Hepatocyte (in vitro differentiated cells): ENCODE measurements at regions not wholly inside any gene's neighbourhood (a gene's known extent, or its start where the extent isn't known, plus 50 kb on each side); places are given as distances from the start of the nearest gene placed in this dataset.
"Not testable (repeated sequence)": the region's sequence is repeated elsewhere in the genome, so short reads cannot be mapped to it uniquely, and the experiment has no call there.

Source experiments
- DNase-seq: peaks from one replicate; pipeline ENCODE4 v3.0.0-alpha.2; 2016; ENCODE audit warnings: low spot score
- H2AFZ ChIP-seq: fragments of 200-600 bp; sonication (generic); 2 replicates; pipeline ENCODE4 v1.6.0; 2016; ENCODE audit warnings: antibody characterized with exemption, mild to moderate bottlenecking
- H3K27ac ChIP-seq: fragments of 200-600 bp; sonication (generic); 2 replicates; pipeline ENCODE4 v1.5.1; 2016; ENCODE audit warnings: mild to moderate bottlenecking
- H3K27me3 ChIP-seq: fragments of 200-600 bp; sonication (generic); 2 replicates; pipeline ENCODE4 v1.6.1; 2016
- H3K36me3 ChIP-seq: fragments of 200-600 bp; sonication (generic); replicated peaks from 2 replicates; pipeline ENCODE4 v1.5.1; 2016; ENCODE audit warnings: low read depth; ENCODE audit not compliant: insufficient read depth
- H3K4me1 ChIP-seq: fragments of 200-600 bp; sonication (generic); 2 replicates; pipeline ENCODE4 v1.5.1; 2016; ENCODE audit warnings: mild to moderate bottlenecking, moderate library complexity; ENCODE audit not compliant: insufficient read depth
- H3K4me2 ChIP-seq: fragments of 200-600 bp; sonication (generic); 2 replicates; pipeline ENCODE4 v1.6.0; 2016
- H3K4me3 ChIP-seq: fragments of 200-600 bp; sonication (generic); 2 replicates; pipeline ENCODE4 v1.5.1; 2016; ENCODE audit warnings: mild to moderate bottlenecking
- H3K79me2 ChIP-seq: fragments of 200-600 bp; sonication (generic); 2 replicates; pipeline ENCODE4 v1.6.0; 2017; ENCODE audit warnings: mild to moderate bottlenecking
- H3K9me2 ChIP-seq: fragments of 200-600 bp; sonication (generic); replicated peaks from 2 replicates; pipeline ENCODE4 v1.6.0; 2017; ENCODE audit warnings: mild to moderate bottlenecking; ENCODE audit not compliant: insufficient read depth
- H3K9me3 ChIP-seq: fragments of 200-600 bp; sonication (generic); 2 replicates; pipeline ENCODE4 v1.5.1; 2016; ENCODE audit warnings: low read depth, mild to moderate bottlenecking
- H4K20me1 ChIP-seq: fragments of 200-600 bp; sonication (generic); 2 replicates; pipeline ENCODE4 v1.6.0; 2016; ENCODE audit warnings: mild to moderate bottlenecking; ENCODE audit not compliant: insufficient read depth, poor library complexity, severe bottlenecking
- CTCF ChIP-seq: fragments of 200-600 bp; sonication (generic); IDR thresholded peaks from 2 replicates; pipeline ENCODE4 v1.5.1; 2016; ENCODE audit warnings: antibody characterized with exemption, mild to moderate bottlenecking; ENCODE audit not compliant: poor library complexity
- EZH2 ChIP-seq: fragments of 200-600 bp; sonication (generic); IDR thresholded peaks from 2 replicates; pipeline ENCODE4 v1.6.1; 2016; ENCODE audit warnings: antibody characterized with exemption, mild to moderate bottlenecking, borderline replicate concordance
- EZH2phosphoT487 ChIP-seq: fragments of 200-600 bp; sonication (generic); IDR thresholded peaks from one replicate; pipeline ENCODE4 v1.6.1; 2018; ENCODE audit warnings: antibody characterized with exemption, mild to moderate bottlenecking, low read depth, moderate library complexity; ENCODE audit not compliant: unreplicated experiment, severe bottlenecking
- WGBS: methylation state at CpG from one replicate; pipeline ENCODE4 v1.1.6; 2016; ENCODE audit warnings: low lambda C conversion rate; ENCODE audit errors: missing lambda C conversion rate; 5-methylcytosine and 5-hydroxymethylcytosine counted together

- no peak overlapping the region for H3K4me2 ChIP-seq
- H3K4me3 ChIP-seq: no peak overlapping the region
- H3K79me2 ChIP-seq: no peaks in the 10 kb centered on the region
- no peaks in the 10 kb centered on the region for H3K9me3 ChIP-seq
- H2AFZ ChIP-seq: no peak overlapping the region
- WGBS: 68% methylated on average over 1 of the region's 1 CpG
- no peaks in the 10 kb centered on the region for H3K36me3 ChIP-seq
- TF ChIP-seq CTCF (no peak), EZH2phosphoT487 (no peak), EZH2 (no peak)
- DNase-seq: no peak
- H3K27ac ChIP-seq: no peak overlapping the region
- H3K27me3 ChIP-seq: no peaks in the 10 kb centered on the region
- no peaks in the 10 kb centered on the region for H3K9me2 ChIP-seq
- no peaks in the 10 kb centered on the region for H3K4me1 ChIP-seq
- no peaks in the 10 kb centered on the region for H4K20me1 ChIP-seq
Observed at GRCh38 chr13:33415822-33416221, 130.3 kb upstream of the STARD13 start.

- not testable (repeated sequence) for H3K79me2 ChIP-seq, H3K4me2 ChIP-seq, H4K20me1 ChIP-seq, H3K27me3 ChIP-seq, H3K4me3 ChIP-seq, H3K36me3 ChIP-seq, H2AFZ ChIP-seq, H3K9me3 ChIP-seq, H3K27ac ChIP-seq, H3K4me1 ChIP-seq, H3K9me2 ChIP-seq
- peak; percentile 7 for DNase-seq
- WGBS: 77% methylated on average over 7 of the region's 7 CpGs
Observed at GRCh38 chr13:33418224-33418953, 132.8 kb upstream of the STARD13 start.

GRCh38 chr13:33420117-33420516 lies 134.6 kb upstream of the STARD13 start:
- not testable (repeated sequence) for H3K4me1 ChIP-seq

GRCh38 chr13:33426131-33426530 lies 140.6 kb upstream of the STARD13 start:
- Histone ChIP-seq H3K27ac (no peak overlapping the region), H3K4me1 (no peaks in the 10 kb centered on the region), H3K4me3 (no peak overlapping the region), H4K20me1 (no peaks in the 10 kb centered on the region), H3K4me2 (no peak overlapping the region), H3K36me3 (no peaks in the 10 kb centered on the region), H3K27me3 (no peaks in the 10 kb centered on the region), H3K79me2 (no peaks in the 10 kb centered on the region), H3K9me3 (no peaks in the 10 kb centered on the region), H3K9me2 (no peaks in the 10 kb centered on the region), H2AFZ (no peak overlapping the region)
- WGBS: 63% methylated on average over 1 of the region's 1 CpG
- DNase-seq: no peak
- TF ChIP-seq EZH2: no peak

More at GRCh38 chr13:33420117-33420516, 134.6 kb upstream of the STARD13 start:
- not testable (repeated sequence) for H3K9me2 ChIP-seq, H2AFZ ChIP-seq, DNase-seq, H3K9me3 ChIP-seq, H3K4me3 ChIP-seq, H4K20me1 ChIP-seq, H3K36me3 ChIP-seq, H3K4me2 ChIP-seq, H3K27ac ChIP-seq, H3K79me2 ChIP-seq, H3K27me3 ChIP-seq

- Histone ChIP-seq H3K4me3 (no peak overlapping the region), H3K4me2 (no peak overlapping the region), H3K36me3 (no peaks in the 10 kb centered on the region), H3K9me2 (no peaks in the 10 kb centered on the region), H4K20me1 (no peaks in the 10 kb centered on the region), H2AFZ (no peak overlapping the region), H3K4me1 (no peaks in the 10 kb centered on the region), H3K27me3 (no peaks in the 10 kb centered on the region), H3K9me3 (no peaks in the 10 kb centered on the region), H3K79me2 (no peaks in the 10 kb centered on the region), H3K27ac (no peak overlapping the region)
- TF ChIP-seq CTCF (no peak), EZH2phosphoT487 (no peak), EZH2 (no peak)
- 89% methylated on average over 6 of the region's 6 CpGs for WGBS
- DNase-seq: no peak
Observed at GRCh38 chr13:33433316-33433715, 147.8 kb upstream of the STARD13 start.
